GM03348 (cell line): ENCODE measurements at regions not wholly inside any gene's neighbourhood (a gene's known extent, or its start where the extent isn't known, plus 50 kb on each side); places are given as distances from the start of the nearest gene placed in this dataset.
"Not testable (repeated sequence)": the region's sequence is repeated elsewhere in the genome, so short reads cannot be mapped to it uniquely, and the experiment has no call there.

Source experiments
- DNase-seq: peaks from one replicate; pipeline ENCODE4 v3.0.0; 2012; ENCODE audit warnings: low spot score

DNA sequence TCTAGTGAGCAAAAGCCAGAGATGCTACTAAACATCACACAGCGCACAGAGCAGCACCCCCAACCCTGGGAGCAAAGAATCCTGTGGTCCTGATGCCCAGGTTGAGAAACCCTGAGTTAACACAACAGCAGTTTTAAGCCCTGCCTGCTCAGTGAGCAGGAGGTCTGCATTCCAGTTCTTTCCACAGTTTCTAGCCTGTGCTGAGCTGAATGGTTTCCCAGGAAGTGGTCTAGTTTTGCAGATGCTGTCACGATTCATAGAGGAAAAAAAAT, 171.1 kb upstream of the PROK2 start:
- DNase-seq: peak; percentile 22

DNA sequence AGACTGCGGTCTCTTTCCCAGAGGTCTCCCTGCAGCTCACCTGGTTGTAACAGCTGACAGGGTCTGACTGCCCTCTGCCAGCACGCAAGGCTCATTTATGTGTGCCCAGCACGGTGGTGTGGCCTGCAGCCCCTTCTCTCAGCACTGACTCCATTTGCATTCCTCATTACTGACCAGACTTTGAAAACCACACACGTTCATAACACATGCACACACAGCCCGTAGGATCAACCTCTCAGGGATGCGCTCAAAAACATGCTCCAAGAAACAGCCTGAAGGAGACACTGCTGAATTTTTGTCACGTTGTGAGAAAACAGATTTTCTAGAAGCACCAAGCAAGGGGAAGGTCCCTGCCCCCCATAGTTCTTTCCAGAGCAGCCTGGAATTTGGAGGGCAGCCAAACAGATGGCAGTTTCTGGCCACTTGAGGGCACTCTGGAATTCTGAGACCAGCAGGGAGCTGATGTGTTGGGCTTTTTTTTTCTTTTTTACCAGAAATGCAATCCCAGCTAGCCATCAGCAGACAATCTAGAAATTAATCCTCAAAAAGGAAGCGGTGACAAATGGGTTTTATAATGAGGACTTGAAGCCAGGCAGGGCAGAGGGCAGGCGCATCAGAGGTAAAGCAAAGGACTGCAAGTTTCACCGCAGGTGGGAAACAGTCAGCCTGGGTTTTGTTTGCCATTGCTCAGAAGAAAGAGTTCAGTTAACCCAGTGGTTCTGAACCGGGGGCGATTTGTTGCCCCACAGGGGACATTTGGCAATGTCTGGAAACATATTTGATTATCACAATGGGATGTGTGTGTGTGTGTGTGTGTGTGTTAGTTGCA, 170.5 kb upstream of the PROK2 start:
- peak; percentile 89 for DNase-seq

DNA sequence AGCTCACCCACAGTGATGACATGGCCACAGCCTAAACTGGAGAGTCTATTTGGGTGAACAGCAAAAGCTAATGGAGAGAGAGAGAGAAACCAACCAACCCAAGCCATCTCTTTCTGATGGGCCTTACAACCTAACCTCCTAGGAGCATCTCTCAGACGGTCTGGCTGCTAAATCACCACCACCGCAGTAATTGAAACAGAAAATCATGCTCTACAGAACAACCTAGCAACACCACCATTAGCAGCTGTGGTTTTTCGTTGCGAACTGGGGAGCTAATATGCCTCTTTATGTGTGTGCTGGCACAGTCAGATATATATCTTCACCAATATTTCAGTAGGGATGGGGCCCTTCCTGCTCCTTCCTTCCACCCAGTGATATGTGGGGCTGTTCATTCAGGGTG, 166.9 kb upstream of the PROK2 start:
- no peak for DNase-seq

DNA sequence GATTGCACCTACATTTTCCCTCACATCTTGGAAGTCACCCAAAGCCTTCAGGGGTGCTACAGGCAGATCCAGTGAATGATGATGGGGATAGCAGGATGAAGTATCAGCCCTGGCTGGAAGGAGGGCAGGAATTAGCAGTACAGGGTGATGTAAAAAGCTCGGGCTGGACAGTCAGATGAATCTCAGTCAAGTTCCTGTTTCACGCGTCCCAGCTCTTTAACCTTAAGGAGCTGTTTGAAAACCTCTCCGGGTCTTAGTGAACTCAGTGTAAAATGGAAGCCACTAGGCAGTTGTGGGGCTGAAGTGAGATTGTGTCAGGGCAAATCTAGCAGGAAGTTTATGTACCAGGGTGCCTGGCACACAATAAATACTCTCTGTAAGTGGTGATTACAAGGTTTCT, 166.4 kb upstream of the PROK2 start:
- DNase-seq: no peak

DNA sequence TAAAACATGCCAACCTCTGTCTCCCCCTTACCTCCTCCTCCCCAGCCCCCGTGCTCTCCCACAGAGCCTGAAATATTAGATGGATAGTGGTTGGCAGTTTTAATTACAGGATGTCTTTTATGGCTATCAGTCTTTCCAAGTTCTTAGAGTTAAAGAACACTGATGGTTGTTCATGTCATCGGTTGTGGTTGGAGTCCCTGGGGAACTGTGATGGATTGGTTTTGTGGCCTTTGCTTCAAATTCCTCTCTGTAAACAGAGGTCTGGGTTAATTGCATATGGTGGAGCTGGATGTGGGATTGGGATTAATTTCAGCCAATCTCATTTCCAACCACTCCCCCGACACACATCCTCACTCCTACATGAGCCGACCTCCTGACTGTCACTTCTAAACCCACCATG, 164.5 kb upstream of the PROK2 start:
- DNase-seq: no peak

DNA sequence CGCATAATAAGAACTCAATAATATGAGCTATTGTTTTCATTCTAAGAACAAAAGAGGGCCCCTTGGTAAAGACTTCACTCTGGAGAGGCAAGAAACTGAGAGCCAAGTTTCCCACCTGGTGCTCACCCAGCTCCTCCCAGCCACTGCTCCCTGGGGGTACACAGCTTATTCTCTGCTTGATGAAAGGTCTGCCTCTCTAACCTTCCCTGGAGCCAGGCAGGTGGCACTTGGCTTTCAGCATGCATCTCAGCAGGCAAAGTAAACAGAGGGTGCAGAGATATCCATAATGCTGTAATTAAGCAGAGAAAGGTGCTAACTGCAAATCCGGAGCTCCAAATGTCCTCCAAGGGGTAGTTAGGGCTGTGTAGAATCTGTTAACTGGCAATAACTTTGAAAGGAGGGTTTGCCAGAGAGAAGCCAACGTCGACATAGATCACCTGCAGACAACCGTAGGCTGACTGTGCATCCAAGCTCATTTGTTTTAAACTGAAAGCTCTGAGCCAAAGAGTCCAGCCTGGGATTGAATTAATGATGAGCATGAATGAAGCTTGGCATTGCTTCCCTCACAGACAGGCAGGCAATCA, 159.6 kb upstream of the PROK2 start:
- DNase-seq: no peak

DNA sequence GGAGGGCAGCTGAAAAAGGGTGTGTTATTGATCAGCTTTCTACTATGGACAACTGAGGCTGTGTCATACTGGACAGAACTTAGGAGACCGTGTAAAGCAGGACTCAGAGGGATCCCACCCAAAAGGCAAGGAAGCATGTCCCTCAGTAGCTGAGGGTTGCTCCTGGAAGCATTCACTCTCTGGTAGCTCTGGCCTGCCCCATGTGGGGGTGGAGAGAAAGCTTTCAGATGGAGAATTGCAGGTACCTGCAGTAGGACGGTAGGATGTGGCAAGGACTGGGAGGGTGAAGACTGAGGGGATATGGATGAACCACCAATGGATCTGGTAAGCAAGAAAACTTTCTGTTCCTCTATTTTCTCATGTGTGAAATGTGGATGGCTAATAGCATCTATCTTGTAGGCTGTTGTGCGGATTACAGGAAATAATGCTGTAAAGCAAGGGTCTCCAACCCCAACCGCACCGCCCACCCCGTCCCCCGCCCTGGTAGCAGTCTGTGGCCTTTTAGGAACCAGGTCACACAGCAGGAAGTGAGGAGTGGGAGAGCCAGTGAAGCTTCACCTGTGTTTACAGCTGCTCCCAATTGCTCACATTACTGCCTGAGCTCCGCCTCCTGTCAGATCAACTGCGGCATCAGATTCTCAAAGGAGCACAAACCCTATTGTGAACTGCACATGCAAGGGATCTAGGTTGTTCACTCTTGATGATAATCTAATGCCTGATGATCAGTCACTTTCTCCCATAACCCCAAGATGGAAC, 157.7 kb upstream of the PROK2 start:
- DNase-seq: no peak

DNA sequence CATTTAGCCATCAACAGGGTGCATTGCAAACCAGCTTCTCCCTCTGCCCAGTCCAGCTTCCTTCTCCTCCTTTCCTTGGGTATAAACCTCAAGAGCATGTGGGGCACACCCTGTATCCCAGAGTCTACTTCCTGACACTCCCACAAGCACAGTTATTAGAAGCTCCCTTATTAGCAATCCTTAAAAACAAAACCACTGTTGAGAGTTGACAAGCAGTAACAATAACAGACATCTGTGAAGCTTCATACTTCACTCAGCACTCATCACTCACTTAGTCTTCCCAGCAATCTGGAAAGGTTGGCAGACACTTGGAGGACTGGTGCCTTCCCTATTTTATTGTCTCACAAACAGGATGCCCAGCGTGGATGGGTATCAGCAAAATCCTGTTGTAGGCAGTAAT, 155.5 kb upstream of the PROK2 start:
- DNase-seq: no peak

DNA sequence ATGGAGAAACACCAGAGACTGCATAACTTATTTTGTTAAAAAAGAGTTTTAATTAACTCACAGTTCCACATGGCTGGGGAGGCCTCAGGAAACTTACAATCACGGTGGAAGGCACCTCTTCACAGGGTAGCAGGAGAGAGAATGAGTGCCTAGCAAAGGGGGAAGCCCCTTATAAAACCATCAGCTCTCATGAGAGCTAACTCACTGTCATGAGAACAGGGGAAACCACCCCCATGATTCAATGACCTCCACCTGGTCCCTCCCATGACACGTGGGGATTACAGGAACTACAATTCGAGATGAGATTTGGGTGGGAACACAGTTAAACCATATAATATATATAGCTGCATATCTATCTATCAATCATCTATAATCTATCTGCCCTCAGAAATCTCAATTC, 153.1 kb upstream of the PROK2 start:
- not testable (repeated sequence) for DNase-seq

DNA sequence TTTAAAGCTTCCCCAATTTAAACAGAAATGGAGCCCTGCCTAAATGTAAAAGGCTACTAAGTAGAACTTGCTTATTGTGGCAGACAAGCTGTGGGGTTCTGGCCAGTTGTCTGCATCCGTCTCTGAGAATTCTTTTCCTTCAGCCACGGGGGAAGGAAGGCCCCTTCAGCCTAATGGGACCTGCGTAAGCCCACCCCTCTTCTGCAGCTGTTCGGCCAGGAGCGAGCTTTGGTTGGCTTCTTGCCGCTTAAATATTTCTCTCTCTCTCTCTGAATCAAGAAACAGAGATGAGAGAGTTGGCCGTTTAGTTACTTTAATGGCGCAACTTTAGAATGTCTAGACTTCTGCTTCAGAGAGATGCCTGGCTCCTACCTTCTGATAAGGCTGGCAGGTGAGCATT, 151.7 kb upstream of the PROK2 start:
- DNase-seq: no peak

DNA sequence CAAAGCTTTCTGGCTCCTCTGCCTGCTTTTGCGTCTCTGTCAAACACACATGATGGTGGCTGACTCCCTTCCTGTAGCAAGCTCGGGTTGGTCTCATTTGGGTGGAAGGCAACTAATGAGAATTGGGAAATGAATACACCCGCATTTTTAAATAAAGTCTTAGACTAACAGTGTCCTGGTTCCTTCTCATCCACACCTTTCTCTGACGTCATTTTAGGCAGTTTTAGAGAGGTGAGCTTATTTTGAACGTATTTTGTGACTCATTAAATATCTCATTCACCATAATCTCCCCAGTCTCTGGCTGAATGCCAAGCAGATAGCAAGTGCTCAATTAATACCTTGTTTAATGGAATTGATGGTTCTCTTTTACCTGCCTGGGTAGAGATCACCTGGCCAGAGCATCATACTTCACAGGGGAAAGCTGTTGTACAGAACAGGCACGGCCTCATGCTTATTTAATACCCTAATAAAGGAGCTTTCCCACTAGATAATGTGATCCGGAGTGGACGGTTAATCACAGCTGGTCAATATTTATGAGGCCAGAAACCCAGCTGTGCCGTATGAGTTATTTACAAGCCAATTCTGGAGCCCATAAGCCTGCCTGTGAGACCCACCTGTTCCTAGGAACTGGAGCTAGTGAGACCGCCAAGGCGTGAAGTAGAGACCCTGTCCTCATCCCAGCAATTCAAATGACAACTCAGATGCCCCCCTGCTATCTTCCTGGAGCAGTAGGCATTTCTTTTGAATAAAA, 149.7 kb upstream of the PROK2 start:
- no peak for DNase-seq

DNA sequence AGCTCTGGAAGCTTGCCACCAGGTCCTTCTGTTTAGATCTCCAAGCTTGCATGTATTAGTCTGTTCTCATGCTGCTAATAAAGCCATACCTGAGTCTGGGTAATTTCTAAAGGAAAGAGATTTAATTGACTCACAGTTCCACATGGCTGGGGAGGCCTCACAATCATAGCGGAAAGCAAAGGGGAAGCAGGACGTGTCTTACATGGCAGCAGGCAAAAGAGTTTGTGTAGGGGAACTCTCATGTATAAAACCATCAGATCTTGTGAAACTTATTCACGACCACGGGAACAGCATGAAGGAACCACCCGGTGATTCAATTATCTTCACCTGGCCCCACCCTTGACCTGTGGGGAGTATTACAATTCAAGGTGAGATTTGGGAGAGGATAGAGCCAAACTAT, 147.0 kb upstream of the PROK2 start:
- no peak for DNase-seq

DNA sequence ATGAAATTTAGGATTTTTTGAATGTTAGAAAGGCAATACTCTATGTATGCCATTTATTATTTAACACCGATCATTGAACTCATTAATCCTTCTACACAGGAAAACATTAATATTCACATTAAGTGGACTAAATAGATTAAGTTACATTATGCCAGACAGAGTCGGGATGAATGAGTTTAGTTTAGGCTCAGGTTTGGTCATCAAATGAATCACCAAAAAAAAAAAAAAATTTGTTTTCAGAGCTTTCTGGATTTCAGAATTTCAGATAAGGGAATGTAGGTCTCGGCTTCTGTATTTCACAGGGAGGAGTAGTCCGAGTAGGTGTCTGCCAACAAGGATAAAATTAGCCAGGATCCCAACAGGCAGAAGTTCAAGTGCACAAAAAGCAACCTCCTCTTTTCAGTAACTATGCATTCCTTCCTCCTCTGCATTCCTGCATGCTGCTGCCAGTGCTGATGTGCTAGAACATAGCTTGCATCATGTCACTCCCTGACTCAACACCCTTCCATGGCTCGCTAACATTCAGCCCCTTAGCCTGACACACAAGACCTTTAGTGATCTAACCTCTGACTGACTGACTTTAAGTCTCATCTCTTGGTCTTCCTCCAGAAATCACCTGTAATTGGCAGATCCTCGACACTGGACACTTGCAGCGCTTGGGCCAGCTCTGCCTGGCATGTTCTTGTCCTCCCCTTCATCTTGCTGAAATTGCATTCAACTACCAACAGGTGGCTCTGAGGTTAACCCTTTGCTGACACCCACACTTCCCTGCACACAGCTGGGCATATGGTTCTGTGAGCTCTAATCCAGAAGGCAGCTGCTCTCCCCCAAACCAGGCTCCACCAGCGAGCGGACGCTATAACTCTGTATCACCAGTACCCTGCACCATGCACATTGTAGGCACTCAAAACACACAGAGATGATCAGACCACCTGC, 145.4 kb upstream of the PROK2 start:
- DNase-seq: peak; percentile 86

DNA sequence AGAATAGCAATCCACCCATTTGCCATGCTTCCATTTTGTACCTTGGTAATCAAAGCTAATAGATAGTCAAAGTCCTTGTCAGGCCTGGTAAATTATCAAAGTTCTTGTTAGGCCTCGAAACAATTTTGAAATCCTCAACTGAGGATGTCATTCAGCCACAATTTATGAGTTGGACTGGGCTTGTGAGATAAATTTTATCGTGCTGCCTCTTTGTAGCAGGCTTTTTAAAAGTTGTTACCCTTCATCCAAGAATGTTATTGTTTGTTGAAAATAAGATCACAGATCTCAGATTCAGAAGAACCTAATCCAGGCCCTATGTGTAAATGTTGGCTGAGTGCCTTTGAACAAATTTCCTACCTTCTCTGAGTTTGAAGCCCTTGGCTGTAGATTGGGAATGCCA, 143.3 kb upstream of the PROK2 start:
- no peak for DNase-seq

DNA sequence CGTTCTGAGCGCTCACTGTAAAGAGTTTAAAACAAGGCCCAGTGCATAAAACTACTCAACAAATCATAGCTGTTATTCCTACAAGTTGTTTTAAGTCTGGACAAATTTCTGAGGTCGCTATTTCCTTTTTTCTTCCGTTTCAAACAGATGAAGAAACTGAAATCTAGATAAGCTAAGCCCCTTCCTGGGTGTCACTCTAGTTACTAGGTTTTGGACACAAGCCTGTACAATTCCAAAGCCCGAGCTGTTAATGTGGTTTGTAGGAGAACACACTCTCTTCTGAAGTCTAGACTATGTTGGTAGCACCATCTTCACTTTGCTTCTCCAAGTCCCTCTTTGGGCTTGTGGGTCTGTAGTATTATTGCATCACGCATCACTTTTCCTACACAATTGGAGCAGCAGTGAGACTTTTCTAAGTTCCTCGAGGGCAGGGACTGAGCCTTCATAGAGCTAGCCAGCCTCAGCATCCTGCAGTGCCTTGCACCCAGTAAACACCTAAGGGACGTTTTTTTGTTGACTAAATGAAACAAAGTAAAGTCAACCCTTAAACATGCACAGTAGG, 142.6 kb upstream of the PROK2 start:
- DNase-seq: no peak

DNA sequence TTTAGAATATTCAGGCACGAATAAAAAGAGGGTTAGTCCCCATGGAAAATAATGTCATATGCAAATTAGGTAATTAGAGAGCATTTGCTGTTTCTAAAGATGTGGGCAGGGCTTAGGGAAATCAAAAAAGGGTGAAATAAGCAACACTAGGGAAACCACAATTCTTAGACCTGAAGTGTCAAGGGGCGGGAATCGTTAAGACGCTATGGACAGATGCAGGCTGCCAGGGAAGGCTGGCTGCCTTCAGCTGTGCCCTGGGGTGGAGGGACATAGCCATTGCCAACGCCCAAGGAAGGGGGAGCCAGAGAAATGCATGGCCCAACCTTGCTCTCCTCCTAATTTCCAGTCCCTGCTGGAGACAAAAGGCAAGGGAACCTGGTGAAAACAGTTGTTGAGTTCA, 141.7 kb upstream of the PROK2 start:
- DNase-seq: no peak

DNA sequence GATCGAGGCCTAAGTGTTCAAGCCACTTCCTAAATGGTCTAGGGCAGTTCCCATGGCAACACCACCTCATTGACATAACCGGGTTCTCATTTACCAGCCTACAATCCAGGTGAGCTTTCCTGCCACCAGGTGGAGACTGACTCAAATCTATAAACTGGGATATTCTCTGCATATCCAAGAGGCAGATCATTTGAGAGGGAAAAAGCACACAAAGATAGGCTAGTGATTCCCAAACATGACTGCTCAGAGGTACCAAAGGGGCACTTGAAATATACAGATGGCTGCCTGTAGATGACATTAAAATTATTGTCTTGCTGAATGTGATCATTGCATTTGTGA, 141.3 kb upstream of the PROK2 start:
- DNase-seq: no peak

DNA sequence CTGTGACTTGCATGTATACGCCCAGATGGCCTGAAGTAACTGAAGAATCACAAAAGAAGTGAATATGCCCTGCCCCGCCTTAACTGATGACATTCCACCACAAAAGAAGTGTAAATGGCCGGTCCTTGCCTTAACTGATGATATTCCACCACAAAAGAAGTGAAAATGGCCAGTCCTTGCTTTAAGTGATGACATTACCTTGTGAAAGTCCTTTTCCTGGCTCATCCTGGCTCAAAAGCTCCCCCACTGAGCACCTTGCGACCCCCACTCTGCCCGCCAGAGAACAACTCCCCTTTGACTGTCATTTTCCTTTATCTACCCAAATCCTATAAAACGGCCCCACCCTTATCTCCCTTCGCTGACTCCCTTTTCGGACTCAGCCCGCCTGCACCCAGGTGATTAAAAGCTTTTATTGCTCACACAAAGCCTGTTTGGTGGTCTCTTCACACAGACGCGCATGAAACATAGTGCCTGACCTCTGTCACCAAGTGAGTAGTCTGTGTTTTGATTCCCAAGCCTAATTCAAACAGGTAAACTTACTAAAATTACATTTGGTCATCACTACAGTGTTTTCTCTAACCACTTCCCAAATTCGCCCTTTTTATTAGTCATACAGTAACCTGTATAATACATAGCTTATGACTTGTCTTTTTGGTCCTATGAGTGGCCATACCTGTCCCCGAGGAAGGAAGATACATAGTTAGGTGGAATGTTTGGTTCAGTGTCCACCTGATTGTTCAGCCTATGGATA, 140.7 kb upstream of the PROK2 start:
- DNase-seq: not testable (repeated sequence)

DNA sequence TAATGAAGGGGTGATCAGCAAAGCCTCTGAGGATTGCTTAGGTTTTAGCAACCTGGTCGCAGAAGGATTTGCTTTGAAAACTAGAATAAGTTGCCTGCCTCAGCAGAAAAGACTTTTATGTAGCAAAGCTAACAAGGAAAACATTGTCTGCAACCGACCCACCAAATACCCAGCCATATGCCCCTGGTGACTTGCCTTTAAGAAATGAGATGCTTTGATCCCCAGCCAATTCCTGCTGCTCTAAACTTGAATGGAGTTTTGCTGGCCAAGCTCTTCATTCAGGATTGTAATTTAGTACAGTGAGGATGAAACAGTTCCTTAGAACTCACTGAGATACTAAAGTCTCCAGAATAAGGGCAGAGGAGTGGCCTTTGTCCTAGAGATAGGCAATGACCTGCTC, 139.8 kb upstream of the PROK2 start:
- no peak for DNase-seq

DNA sequence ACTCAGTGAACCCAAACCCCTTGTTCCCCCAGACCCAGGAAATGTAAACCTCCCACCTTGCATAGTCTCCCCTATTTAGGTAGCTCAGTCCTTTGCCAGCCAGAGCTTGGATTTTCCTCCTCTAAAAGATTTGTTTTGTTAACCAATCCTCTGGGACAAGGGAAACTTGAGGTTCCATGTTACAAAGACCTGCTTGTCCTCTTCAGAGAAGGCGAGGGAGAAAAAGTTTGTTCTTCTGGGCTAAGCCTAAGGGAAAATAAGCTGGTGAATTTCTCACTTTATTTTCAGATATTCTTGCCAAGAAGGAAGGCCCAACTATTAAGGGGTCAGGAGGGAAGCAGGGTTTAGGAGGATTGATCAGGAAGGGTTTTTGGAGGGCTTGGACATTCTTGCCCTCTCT, 136.1 kb upstream of the PROK2 start:
- no peak for DNase-seq

DNA sequence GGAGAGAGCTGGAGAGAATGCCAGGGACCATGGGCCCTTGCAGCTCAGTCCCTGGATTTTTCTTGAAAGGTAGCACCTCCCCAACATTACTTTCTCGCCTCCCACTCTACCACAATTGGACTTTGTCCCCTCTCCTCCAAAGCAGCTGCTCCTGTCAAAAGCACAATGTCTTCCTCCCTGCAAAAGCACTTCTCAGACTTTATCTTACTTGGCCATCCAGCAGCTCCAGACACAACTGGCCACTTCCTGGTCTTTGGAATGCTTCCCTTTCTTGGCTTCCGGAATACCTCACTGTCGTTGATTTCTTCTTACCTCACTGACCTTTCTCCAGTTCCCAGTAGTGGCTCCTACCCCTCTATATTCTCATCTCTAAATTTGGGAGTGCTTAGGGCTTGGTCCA, 134.6 kb upstream of the PROK2 start:
- DNase-seq: no peak
